NCI-H1930 (cell line): ENCODE measurements at regions not wholly inside any gene's neighbourhood (a gene's known extent, or its start where the extent isn't known, plus 50 kb on each side); places are given as distances from the start of the nearest gene placed in this dataset.

Experiments
- DNase-seq, 2 experiments: peaks; one replicate each; lab custom pipeline; 2025; lab: John Stamatoyannopoulos, UW

GRCh38 chr3:76624164-76624563 lies 415.7 kb upstream of the ROBO2 start:
- DNase-seq, result no peak

DNA sequence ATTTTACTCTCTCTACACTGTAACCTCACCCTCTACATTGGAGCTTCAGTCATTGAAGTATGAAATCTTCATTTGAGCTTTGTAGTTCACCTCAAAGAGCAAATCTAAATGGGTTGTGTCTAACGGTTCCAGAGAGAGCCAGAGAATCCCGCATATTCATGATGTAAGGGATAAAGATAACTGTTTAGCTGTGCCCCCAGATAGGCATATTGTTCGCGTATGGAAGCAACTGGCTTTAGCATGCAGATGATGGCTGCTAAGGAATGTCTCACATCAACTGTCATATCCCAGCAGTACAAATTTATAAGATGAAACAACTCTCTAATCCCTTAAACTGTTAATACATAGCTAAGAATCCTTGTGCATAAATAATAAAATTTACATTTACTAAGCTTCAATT lies 412.7 kb upstream of the ROBO2 start:
- no peak for DNase-seq

GRCh38 chr3:76631251-76631650 lies 408.6 kb upstream of the ROBO2 start:
- DNase-seq, result no peak

DNA sequence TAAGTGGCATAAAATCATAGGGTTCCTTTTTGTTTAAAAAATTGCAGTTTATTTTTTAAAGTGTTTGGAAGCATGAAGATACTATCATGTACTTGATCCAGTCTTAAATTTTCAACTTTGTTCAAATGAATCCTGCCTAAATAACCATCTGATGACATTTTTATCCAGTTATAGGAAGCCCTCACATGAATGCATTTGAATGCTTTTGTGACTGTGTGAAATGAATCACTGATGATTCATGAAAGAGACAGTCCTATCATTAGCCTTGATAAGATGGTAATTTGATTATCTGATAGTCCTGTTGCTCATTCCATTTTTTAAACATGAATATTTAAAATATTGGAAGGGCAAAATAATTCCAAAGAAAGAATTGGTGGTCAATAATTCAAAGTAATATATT lies 401.9 kb upstream of the ROBO2 start:
- DNase-seq, result no peak

- no peak for DNase-seq
Measured at GRCh38 chr3:76643623-76644304, 396.1 kb upstream of the ROBO2 start.

DNA sequence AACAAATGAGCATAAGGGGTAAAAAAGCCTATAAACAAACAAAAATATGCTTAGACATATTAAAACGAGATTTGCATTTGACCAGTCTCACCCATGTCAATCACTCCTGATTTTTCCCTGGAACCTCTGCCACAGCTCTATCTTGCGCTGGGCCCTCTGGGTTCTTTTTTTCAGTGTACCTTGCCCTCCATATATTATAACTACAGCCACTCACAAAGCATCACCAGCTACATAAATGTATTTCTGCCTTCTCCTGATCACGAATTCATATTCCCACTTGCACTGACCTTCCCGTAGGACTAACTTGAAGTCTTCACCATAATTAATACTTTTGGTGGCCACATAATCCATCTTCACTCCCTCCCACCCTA lies 395.6 kb upstream of the ROBO2 start:
- DNase-seq, result no peak

DNA sequence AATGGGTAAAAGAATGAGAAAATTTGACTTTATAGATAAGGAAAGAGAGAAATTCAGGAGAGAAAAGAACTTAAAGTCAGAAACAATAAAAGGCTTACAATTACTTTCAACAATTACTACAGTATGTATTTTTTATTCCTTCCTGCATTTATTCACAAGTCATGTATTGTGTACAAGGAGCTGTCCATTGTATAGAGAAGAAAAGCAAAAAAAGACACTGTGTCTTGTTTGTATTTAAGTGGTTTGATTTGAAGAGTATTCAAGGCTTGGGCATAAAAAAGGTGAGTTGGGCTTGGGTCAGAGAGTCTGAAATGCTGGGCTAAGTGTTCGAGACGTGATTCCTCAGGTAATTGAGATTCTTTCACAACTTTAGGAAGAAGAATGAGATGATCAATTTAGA lies 394.2 kb upstream of the ROBO2 start:
- DNase-seq, result no peak

DNA sequence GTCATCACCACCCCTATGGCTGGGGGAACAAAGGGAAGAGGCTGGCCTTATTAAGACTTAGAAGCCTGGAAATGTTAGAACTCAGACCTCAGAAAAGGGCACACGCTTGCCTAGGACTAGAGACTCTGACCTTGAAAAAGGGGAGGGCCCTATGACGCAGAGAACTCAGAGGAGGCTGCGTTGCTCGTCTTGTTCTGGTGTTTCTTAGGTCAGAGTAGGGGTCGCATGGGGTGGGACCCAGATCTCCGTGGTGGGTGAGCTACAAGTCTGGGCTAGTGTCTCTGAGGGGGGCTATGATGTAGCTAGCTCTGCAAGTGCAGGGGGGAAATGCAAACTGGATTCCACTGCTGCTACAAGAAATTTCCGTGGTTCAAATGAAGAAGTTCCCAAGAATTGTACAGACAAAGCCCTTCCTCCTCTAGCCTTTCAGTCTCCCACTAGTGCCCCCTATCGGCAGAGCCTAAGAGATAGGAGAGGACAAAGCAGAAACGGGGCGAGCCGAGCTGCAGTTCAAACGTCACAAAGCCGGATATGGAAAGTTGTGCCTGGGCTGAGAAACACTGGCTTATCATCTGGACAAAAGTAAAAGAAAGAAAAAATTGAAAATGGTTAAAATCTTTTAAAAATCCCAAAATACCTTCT lies 392.9 kb upstream of the ROBO2 start:
- no peak for DNase-seq

GRCh38 chr3:76651784-76652183 lies 388.1 kb upstream of the ROBO2 start:
- DNase-seq, result no peak

GRCh38 chr3:76652524-76652923 lies 387.4 kb upstream of the ROBO2 start:
- no peak for DNase-seq

- DNase-seq, result no peak
Measured at GRCh38 chr3:76653640-76654251, 386.2 kb upstream of the ROBO2 start.

GRCh38 chr3:76656531-76657070 lies 383.3 kb upstream of the ROBO2 start:
- no peak for DNase-seq

GRCh38 chr3:76657909-76658308 lies 382.0 kb upstream of the ROBO2 start:
- no peak for DNase-seq

DNA sequence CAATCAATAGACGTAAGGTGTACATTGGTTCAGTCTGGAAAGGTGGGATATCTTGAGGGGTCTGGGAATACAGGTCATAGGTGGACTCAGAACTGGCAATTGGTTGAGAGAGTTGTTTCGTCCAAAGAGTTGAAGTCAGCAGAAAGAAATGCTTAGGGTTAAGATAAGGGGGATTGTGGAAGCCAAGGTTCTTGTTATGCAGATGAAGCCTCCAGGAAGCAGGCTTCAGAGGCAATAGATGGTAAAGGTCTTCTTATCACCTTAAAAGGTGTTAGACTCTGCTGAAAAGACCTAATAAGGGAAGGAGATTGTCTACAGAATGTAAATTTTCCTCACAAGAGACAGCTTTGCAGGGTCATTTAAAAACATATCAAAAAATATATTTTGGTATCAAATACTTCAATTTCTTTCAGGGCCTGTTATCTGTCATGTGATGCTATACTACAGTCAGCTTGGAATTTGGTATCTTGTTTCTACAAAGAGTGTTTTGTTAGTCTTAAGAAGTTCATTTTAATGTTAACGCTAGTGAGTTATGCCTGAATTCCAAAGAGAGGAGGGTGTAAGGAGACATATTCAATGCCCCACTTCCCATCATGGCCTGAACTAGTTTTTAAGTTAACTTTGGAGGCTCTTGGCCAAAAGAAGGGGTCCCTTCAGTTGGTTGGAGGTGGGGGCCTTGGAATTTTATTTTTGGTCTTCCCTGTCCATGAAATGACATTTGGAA lies 378.2 kb upstream of the ROBO2 start:
- DNase-seq, result no peak

- no peak for DNase-seq
Measured at GRCh38 chr3:76664816-76665215, 375.1 kb upstream of the ROBO2 start.

DNA sequence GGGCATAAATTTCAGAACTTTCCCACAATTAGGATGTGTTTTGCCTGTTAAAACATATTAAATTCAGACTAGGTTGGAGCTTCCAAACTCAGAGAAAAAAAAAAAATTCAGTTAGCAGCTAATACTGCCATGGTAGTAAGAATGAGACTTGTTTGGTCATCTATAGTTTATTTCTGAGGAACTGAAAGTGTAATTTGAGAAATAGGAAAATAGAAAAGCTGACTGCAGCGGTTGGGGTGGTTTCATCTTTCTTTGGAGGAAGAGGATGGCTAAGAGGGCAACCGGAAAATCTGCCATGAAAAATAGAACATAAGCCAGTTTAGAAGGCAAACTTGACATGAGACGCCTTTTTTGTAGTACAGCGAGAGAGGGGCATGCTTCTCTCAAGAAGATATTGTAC lies 371.2 kb upstream of the ROBO2 start:
- no peak for DNase-seq

GRCh38 chr3:76669322-76669721 lies 370.6 kb upstream of the ROBO2 start:
- no peak for DNase-seq

DNA sequence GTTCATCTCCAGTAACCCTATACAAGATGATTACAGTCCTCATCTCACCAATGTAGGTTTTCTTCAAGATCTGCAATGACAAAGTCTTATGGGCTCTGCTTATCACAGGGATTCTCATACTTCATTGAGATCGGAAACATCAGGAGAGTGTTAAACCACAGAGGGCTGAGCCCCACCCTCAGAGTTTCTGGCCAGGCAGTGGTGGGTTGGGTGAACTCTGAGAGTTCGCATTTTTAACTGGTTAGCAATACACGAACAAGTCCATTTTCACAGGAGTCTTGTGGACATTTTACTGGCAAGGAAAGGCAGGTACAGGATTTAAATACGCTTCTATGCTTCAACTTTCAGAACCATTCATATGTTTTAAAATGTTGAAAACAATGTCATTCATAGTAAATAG lies 366.7 kb upstream of the ROBO2 start:
- no peak for DNase-seq

DNA sequence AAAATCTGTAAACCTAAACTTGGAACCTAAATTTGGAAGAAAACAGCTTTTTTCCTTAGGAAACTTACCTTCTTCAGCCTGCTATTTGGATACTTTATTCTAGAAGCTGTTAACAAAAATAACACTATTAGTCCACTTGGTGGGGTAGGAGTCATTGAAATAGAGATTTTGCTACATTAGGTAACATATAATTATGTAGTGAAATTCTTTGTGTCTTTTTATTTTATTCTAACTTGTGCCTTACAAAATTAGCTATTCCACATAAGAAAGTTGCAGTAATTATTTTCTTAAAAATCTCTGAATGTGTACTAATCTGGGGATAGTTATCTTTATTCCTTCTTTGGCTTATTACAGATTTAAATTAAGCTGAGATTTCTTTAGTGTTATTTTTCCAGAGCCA lies 360.4 kb upstream of the ROBO2 start:
- DNase-seq, result no peak

DNA sequence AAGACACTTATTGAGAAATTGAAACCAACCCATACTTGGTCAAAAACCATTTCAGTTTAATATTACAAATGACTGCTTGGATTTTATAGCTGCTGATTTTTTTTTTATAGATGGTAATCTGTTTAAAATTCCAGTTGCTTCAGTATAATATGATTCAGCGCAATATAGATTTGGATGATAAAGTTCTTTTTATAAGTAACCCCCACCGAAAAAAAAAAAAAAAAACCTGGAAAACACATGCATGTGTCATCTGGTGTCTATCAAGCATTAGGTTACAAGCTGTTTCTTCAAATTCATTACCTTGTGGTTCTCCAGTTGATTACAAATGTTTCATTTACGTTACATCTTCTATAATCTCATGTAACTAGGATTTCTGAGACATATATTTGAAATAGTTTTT lies 356.6 kb upstream of the ROBO2 start:
- DNase-seq, result no peak

DNA sequence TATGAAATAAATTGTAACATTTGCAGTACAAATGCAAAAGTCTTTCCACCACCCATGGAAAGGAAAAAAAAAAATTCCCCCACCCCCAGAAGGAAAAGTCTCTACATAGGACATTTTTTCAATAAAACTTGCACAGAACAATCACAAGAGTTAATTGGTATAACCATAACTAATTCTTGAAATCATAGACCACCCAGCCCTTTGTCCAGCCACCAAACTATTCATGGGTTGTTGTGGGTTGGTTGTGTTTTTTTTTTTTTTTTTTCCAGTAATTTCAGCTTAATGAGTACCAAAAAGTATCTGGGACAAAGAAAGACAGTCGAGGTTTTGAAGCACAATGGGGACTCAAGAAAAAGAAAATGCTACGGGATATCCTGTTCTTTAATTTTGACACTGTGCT lies 355.0 kb upstream of the ROBO2 start:
- DNase-seq, result no peak

DNA sequence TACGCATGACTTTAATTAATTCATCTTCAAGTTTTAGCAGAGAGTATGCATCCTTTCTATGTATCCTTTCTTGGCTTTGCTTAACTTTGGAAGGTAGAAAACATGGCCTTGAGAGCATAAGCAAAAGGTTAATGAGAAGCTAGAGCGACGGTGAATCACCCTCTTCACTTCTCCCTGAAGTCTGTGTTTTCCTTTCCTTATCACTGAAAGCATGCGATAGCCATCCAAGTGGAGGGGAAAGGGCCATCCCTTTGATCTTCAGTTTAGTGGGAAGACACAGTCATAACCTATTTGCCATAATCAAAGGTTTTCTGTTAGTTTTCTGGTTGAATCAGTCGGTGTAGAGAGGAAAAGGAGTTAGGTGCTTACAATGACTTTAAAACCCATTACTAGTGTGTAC lies 354.0 kb upstream of the ROBO2 start:
- no peak for DNase-seq

DNA sequence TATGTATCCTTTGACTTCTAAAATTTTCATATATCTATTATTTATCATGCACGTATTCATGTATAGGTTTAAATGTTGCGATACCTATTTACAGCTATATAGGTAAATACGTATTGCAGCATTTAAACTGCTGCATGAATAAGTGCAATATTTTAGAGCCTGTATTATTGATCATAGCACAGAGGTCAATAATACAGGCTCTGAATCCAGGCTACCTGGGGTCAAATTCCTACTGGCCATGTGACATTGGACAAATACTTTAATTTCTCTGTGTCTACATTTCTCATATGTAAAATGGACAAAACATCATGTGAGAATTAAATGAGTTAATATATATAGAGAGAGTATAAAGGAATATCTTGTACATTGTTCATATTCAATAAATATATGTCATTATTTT lies 352.9 kb upstream of the ROBO2 start:
- no peak for DNase-seq
